IMR-90 (cell line): ENCODE measurements at regions not wholly inside any gene's neighbourhood (a gene's known extent, or its start where the extent isn't known, plus 50 kb on each side); places are given as distances from the start of the nearest gene placed in this dataset.

Experiments used
- ATAC-seq: fragments of 200-7000 bp; cut with Tn5 transposase; 2 replicates; pipeline ENCODE4 v1.9.1; 2020; ENCODE audit warnings: low read depth, mild to moderate bottlenecking, moderate library complexity
- BruUV-seq: library from RNA; stranded (reverse); fragments of 400-500 nt; replicated peaks from 2 replicates; lab custom pipeline; 2021; lab: Mats Ljungman, UMichigan
- CTCF ChIA-PET: fragments of 300-600 bp; formaldehyde crosslinking; extraction: SDS; loops from one replicate; lab custom pipeline; 2021; ENCODE audit warnings: antibody characterized with exemption; lab: Yijun Ruan, JAX
- POLR2A ChIA-PET: fragments of 300-600 bp; sonication (Branson Sonifier 250); formaldehyde crosslinking; loops from one replicate; lab custom pipeline; 2022; ENCODE audit warnings: antibody characterized with exemption; ENCODE audit not compliant: unreplicated experiment; lab: Charles Lee
- DNase-seq: peaks from one replicate; pipeline ENCODE4 v3.0.0; 2013
- H2AFZ ChIP-seq: replicated peaks from 2 replicates; pipeline ENCODE3; 2013; ENCODE audit warnings: low read length, mild to moderate bottlenecking; ENCODE audit not compliant: poor library complexity
- H2AK5ac ChIP-seq: 2 replicates; pipeline ENCODE4 v1.6.1; 2013; ENCODE audit warnings: low read depth, low read length, inconsistent platforms
- H2AK9ac ChIP-seq: replicated peaks from 2 replicates; pipeline ENCODE3; 2013; ENCODE audit warnings: mild to moderate bottlenecking, low read depth, low read length, moderate library complexity; ENCODE audit not compliant: poor library complexity
- H2BK120ac ChIP-seq: 2 replicates; pipeline ENCODE4 v1.6.1; 2013; ENCODE audit warnings: low read depth, low read length, inconsistent platforms
- H2BK15ac ChIP-seq: 3 replicates; pipeline ENCODE4 v1.6.1; 2013; ENCODE audit warnings: low read depth, low read length, inconsistent platforms
- H2BK20ac ChIP-seq: 2 replicates; pipeline ENCODE4 v1.6.1; 2013; ENCODE audit warnings: low read depth, mild to moderate bottlenecking, inconsistent platforms, low read length, moderate library complexity
- H2BK5ac ChIP-seq: 2 replicates; pipeline ENCODE4 v1.6.1; 2013; ENCODE audit warnings: mild to moderate bottlenecking, low read depth, low read length, inconsistent platforms; ENCODE audit not compliant: poor library complexity, severe bottlenecking
- H3K14ac ChIP-seq: replicated peaks from 2 replicates; pipeline ENCODE4 v1.6.1; 2013; ENCODE audit warnings: low read depth, low read length, inconsistent platforms
- H3K18ac ChIP-seq: 2 replicates; pipeline ENCODE4 v1.6.1; 2013; ENCODE audit warnings: low read depth, low read length, control low read depth
- H3K23ac ChIP-seq: 2 replicates; pipeline ENCODE4 v1.6.1; 2013; ENCODE audit warnings: low read depth, low read length, inconsistent platforms
- H3K27ac ChIP-seq: 2 replicates; pipeline ENCODE4 v1.5.1; 2013; ENCODE audit warnings: mild to moderate bottlenecking, control low read depth, low read length; ENCODE audit not compliant: insufficient read depth
- H3K27me3 ChIP-seq: 2 replicates; pipeline ENCODE4 v1.6.1; 2013; ENCODE audit warnings: low read length; ENCODE audit not compliant: control insufficient read depth, insufficient read depth
- H3K36me3 ChIP-seq: 2 replicates; pipeline ENCODE4 v1.6.1; 2013; ENCODE audit warnings: low read length, mixed read lengths; ENCODE audit not compliant: control insufficient read depth, insufficient read depth
- H3K4ac ChIP-seq: 2 replicates; pipeline ENCODE4 v1.6.1; 2013; ENCODE audit warnings: low read depth, low read length, inconsistent platforms
- H3K4me1 ChIP-seq: 2 replicates; pipeline ENCODE4 v1.6.1; 2013; ENCODE audit warnings: low read length, mixed read lengths; ENCODE audit not compliant: control insufficient read depth, insufficient read depth
- H3K4me2 ChIP-seq: 2 replicates; pipeline ENCODE4 v1.6.1; 2013; ENCODE audit warnings: low read depth, mild to moderate bottlenecking, control low read depth, low read length, moderate library complexity
- H3K4me3 ChIP-seq: 2 replicates; pipeline ENCODE4 v1.5.1; 2013; ENCODE audit warnings: low read depth, mild to moderate bottlenecking, control low read depth, low read length, moderate library complexity; ENCODE audit not compliant: insufficient read depth
- H3K56ac ChIP-seq: 2 replicates; pipeline ENCODE4 v1.6.1; 2013; ENCODE audit warnings: low read length, inconsistent platforms; ENCODE audit not compliant: insufficient read depth; ENCODE audit errors: extremely low read depth
- H3K79me1 ChIP-seq, 2 experiments: 2 replicates each; pipeline ENCODE4 v1.6.1; 2013; ENCODE audit warnings: low read length in 2 of 2, inconsistent platforms in 1 of 2, low read depth in 1 of 2
- H3K9ac ChIP-seq: 2 replicates; pipeline ENCODE4 v1.6.1; 2013; ENCODE audit warnings: low read depth, low read length, control low read depth
- H3K9me1 ChIP-seq: 2 replicates; pipeline ENCODE4 v1.6.1; 2013; ENCODE audit warnings: low read length, inconsistent platforms; ENCODE audit not compliant: insufficient read depth
- H3K9me3 ChIP-seq: 2 replicates; pipeline ENCODE4 v1.6.1; 2013; ENCODE audit warnings: low read length; ENCODE audit not compliant: control insufficient read depth, insufficient read depth
- H4K20me1 ChIP-seq: 2 replicates; pipeline ENCODE4 v1.6.1; 2013; ENCODE audit warnings: low read length, inconsistent platforms; ENCODE audit not compliant: insufficient read depth
- H4K5ac ChIP-seq: 2 replicates; pipeline ENCODE4 v1.6.1; 2013; ENCODE audit warnings: mild to moderate bottlenecking, low read depth, low read length, control low read depth
- H4K8ac ChIP-seq, 2 experiments: 2 replicates each; pipeline ENCODE4 v1.6.1; 2013; ENCODE audit warnings: low read depth in 2 of 2, low read length in 2 of 2, control low read depth in 1 of 2, inconsistent platforms in 1 of 2
- H4K91ac ChIP-seq: 2 replicates; pipeline ENCODE4 v1.6.1; 2013; ENCODE audit warnings: low read depth, low read length, inconsistent platforms; ENCODE audit not compliant: insufficient read depth
- CEBPB ChIP-seq: IDR thresholded peaks from 2 replicates; pipeline ENCODE4 v1.6.1; 2012; ENCODE audit warnings: low read depth, low read length, improper control_type of control experiment
- CTCF ChIP-seq: conservative IDR thresholded peaks from 2 replicates; pipeline ENCODE4 v1.5.1; 2012; ENCODE audit warnings: mild to moderate bottlenecking, low read depth, low read length, improper control_type of control experiment
- WGBS, 2 experiments: methylation state at CpG; one replicate each; pipeline versions ENCODE4 v1.1.5 to v1.1.7; 2013; ENCODE audit warnings: missing lambda C conversion rate in 2 of 2; ENCODE audit not compliant: insufficient read length in 1 of 2; ENCODE audit errors: extremely low coverage in 2 of 2; 5-methylcytosine and 5-hydroxymethylcytosine counted together
- dilution Hi-C: fragments of 300-500 bp; cut with HindIII; formaldehyde crosslinking; loops from one replicate; pipeline ENCODE4 v1.14.3; 2018; ENCODE audit warnings: low sequenced_read_pairs; ENCODE audit not compliant: unreplicated experiment
- in situ Hi-C: fragments of 300-500 bp; cut with MboI; formaldehyde crosslinking; loops from 3 replicates; pipeline ENCODE4 v1.14.3; 2019; ENCODE audit warnings: low sequenced_read_pairs, inconsistent platforms, mixed read lengths
- intact Hi-C: fragments of 100-400 bp; cut with micrococcal nuclease; formaldehyde crosslinking; loops from 2 replicates; pipeline ENCODE4 v1.10.0; 2022

GRCh38 chr6:91611190-91611589, 1024.3 kb upstream of the MAP3K7 start:
- no peak overlapping the region for H2BK120ac ChIP-seq
- H4K8ac ChIP-seq = no peak overlapping the region
- dilution Hi-C loops = no loop called here
- no peak overlapping the region for H2BK5ac ChIP-seq
- no peak overlapping the region for H3K4me2 ChIP-seq
- no peak overlapping the region for H3K23ac ChIP-seq
- H2BK20ac ChIP-seq = no peak overlapping the region
- H3K79me1 ChIP-seq = no peaks in the 10 kb centered on the region
- H3K56ac ChIP-seq = no peak overlapping the region
- no peak overlapping the region for H2BK15ac ChIP-seq
- H4K5ac ChIP-seq = no peak overlapping the region
- in situ Hi-C loops = no loop called here
- H3K4me3 ChIP-seq = no peak overlapping the region
- ATAC-seq (no peak), DNase-seq (no peak)
- 91% methylated on average over 4 of the region's 7 CpGs; no CpG with 5 or more reads in 1 of the 2 experiments for WGBS, 2 experiments
- H4K91ac ChIP-seq = no peak overlapping the region
- no peaks in the 10 kb centered on the region for H3K27me3 ChIP-seq
- no peaks in the 10 kb centered on the region for H3K9me3 ChIP-seq
- H3K4me1 ChIP-seq = no peaks in the 10 kb centered on the region
- H3K27ac ChIP-seq = no peak overlapping the region
- ChIA-PET CTCF (no interaction called here), POLR2A (no interaction called here)
- H3K9me1 ChIP-seq = no peaks in the 10 kb centered on the region
- no peak overlapping the region for H2AK5ac ChIP-seq
- no peak overlapping the region for H2AK9ac ChIP-seq
- intact Hi-C loops = no loop called here
- no peaks in the 10 kb centered on the region for H3K36me3 ChIP-seq
- H2AFZ ChIP-seq = no peak overlapping the region
- H3K14ac ChIP-seq = no peak overlapping the region
- H3K4ac ChIP-seq = no peak overlapping the region
- H3K18ac ChIP-seq = no peak overlapping the region
- TF ChIP-seq CEBPB (peak; percentile 78), CTCF (no peak)
- no peak overlapping the region for H3K9ac ChIP-seq
- no peaks in the 10 kb centered on the region for H4K20me1 ChIP-seq
- BruUV-seq = no TSS peak
